Cardiac fibroblast (primary cell): ENCODE measurements at regions not wholly inside any gene's neighbourhood (a gene's known extent, or its start where the extent isn't known, plus 50 kb on each side); places are given as distances from the start of the nearest gene placed in this dataset.
A peak's percentile ranks its signal among the peaks of the same experiment; 100 is the strongest.

Source experiments
- DNase-seq, 2 donors: peaks; one replicate each; pipeline versions ENCODE4 v3.0.0 to v3.0.0-alpha.2; 2010; ENCODE audit warnings: low read depth in 2 of 2
- H3K4me3 ChIP-seq, 2 donors: replicated peaks in 1 of 2; 1 replicate in 1 of 2; 2 replicates in 1 of 2; pipeline ENCODE4 v1.5.1; 2011; ENCODE audit warnings: low read depth in 2 of 2, low read length in 2 of 2, mild to moderate bottlenecking in 2 of 2, moderate library complexity in 1 of 2
- TF ChIP-seq, protein P1 (sequence below): IDR thresholded peaks from one replicate; pipeline ENCODE4 v1.5.1; 2011; ENCODE audit warnings: low read depth, mild to moderate bottlenecking, low read length, inconsistent platforms

- TF ChIP-seq, protein P1, sequence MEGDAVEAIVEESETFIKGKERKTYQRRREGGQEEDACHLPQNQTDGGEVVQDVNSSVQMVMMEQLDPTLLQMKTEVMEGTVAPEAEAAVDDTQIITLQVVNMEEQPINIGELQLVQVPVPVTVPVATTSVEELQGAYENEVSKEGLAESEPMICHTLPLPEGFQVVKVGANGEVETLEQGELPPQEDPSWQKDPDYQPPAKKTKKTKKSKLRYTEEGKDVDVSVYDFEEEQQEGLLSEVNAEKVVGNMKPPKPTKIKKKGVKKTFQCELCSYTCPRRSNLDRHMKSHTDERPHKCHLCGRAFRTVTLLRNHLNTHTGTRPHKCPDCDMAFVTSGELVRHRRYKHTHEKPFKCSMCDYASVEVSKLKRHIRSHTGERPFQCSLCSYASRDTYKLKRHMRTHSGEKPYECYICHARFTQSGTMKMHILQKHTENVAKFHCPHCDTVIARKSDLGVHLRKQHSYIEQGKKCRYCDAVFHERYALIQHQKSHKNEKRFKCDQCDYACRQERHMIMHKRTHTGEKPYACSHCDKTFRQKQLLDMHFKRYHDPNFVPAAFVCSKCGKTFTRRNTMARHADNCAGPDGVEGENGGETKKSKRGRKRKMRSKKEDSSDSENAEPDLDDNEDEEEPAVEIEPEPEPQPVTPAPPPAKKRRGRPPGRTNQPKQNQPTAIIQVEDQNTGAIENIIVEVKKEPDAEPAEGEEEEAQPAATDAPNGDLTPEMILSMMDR, result no peak
- H3K4me3 ChIP-seq, result no peak overlapping the region
- DNase-seq, result no peak
Observed at GRCh38 chr5:96144289-96144688, 182.6 kb upstream of the ELL2 start.

DNA sequence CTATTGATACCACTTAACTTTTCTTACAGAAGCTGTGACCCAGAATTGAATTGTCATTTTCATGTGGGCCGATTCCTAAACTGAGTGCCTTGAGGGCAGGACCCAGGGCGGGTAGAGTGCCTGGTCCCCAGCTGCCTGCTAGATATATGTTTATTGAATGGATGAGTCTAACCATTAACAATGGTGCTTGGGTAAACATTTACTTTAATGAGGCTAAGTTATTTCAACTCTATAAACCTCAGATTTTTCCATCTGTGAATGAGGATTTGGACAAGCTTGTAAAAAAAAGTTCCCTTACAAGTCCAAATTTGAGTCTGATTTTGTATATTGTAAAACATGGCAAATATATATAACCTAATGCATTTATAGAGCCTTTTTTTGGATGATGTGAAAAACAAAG, 181.8 kb upstream of the ELL2 start:
- DNase-seq, result no peak
- H3K4me3 ChIP-seq, result no peak overlapping the region
- TF ChIP-seq, protein P1, result no peak

- DNase-seq, result peak; percentile 16 to 54
- TF ChIP-seq, protein P1, result no peak
Observed at GRCh38 chr5:96142786-96143434, 181.3 kb upstream of the ELL2 start.

DNA sequence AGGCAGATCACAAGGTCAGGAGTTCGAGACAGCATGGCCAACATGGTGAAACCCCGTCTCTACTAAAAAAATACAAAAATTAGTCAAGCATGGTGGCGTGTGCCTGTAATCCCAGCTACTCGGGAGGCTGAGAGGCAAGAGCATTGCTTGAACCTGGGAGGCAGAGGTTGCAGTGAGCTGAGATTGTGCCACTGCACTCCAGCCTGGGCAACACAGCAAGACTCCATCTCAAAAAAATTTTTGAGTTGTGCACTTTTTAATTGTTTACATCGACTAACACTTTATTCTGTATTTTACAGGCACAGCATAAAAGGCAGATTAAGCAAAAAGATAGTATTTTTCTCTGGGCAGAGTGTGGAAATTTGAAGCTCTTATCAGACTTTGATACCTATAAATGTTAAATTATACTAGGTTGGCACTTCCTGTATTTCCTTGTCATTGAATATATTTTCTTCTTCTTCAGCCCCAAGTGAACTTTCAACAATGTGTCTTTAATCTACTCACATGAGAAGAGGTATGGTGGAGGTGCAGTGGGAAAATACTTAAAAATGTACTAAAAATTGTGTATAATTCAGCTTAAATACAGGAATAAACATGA, 180.6 kb upstream of the ELL2 start:
- no peak overlapping the region for H3K4me3 ChIP-seq
- DNase-seq, result no peak
- TF ChIP-seq, protein P1, result no peak

More at GRCh38 chr5:96142786-96143434, 181.3 kb upstream of the ELL2 start:
- H3K4me3 ChIP-seq, result no peak overlapping the region

DNA sequence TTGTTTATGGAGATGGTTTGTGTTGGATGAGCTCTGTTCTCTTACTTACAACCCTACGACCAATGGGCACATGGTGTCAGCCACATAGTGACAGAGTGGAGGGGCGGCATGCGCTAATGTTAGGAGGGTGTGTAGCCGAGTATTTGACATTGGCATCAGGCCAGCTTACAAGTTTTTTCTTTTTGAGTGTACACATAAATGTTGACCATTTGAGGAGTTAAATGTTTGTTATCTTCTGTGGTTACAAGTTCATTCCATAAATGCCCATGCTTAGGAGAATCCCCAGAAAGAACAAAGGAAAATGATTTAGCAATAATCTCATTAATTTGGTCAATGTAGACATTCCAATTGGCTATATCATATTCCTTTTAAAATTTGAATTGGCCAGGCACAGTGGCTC, 180.1 kb upstream of the ELL2 start:
- DNase-seq, result peak; percentile 60 to 73
- TF ChIP-seq, protein P1, result no peak
- no peak overlapping the region for H3K4me3 ChIP-seq

DNA sequence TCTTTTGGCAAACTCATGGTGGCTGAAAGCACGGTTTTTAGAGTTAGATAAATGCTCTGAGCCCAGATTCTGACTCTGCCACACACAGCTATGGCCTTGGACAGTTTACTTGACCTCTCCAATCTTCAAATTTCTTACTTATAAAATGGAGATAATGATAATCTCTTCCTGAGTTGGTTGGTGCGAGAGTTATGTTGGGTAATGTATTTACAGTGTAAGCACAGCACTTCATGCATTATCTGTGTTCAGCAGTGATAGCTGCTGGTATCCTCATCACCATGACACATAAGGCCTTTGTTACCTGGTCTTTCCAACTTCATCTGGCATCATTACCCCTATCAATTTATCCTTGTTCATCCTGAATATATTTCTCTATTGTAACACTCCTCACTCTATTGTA, 178.8 kb upstream of the ELL2 start:
- H3K4me3 ChIP-seq, result no peak overlapping the region
- DNase-seq, result no peak
- TF ChIP-seq, protein P1, result no peak

- no peak overlapping the region for H3K4me3 ChIP-seq
- no peak for DNase-seq
- TF ChIP-seq, protein P1, result no peak
Observed at GRCh38 chr5:96140084-96140483, 178.4 kb upstream of the ELL2 start.
